ENCODE measurements at regions not wholly inside any gene's neighbourhood (a gene's known extent, or its start where the extent isn't known, plus 50 kb on each side); places are given as distances from the start of the nearest gene placed in this dataset.

GRCh38 chr12:125193376-125194152 lies 128.3 kb downstream of the AACS start:
- DNase-seq (ENCODE audit: low read depth) = no peak

- DNase-seq (ENCODE audit: low read depth) = no peak
Measured at GRCh38 chr12:125194163-125194773, 129.0 kb downstream of the AACS start.

GRCh38 chr12:125194987-125195386 lies 129.8 kb downstream of the AACS start:
- DNase-seq (ENCODE audit: low read depth) = no peak

- no peak for DNase-seq (ENCODE audit: low read depth)
Measured at GRCh38 chr12:125197326-125197725, 132.1 kb downstream of the AACS start.

- DNase-seq (ENCODE audit: low read depth) = no peak
Measured at GRCh38 chr12:125198652-125199051, 133.4 kb downstream of the AACS start.

- no peak for DNase-seq (ENCODE audit: low read depth)
Measured at GRCh38 chr12:125201090-125201489, 135.9 kb downstream of the AACS start.

- DNase-seq (ENCODE audit: low read depth) = no peak
Measured at GRCh38 chr12:125201940-125202339, 136.7 kb downstream of the AACS start.

GRCh38 chr12:125202421-125202820 lies 137.2 kb downstream of the AACS start:
- no peak for DNase-seq (ENCODE audit: low read depth)

- DNase-seq (ENCODE audit: low read depth) = no peak
Measured at GRCh38 chr12:125203145-125203765, 138.0 kb downstream of the AACS start.

GRCh38 chr12:125205386-125205785 lies 140.2 kb downstream of the AACS start:
- DNase-seq (ENCODE audit: low read depth) = no peak

- DNase-seq (ENCODE audit: low read depth) = no peak
Measured at GRCh38 chr12:125206711-125207110, 141.5 kb downstream of the AACS start.

GRCh38 chr12:125208334-125208733 lies 143.1 kb downstream of the AACS start:
- no peak for DNase-seq (ENCODE audit: low read depth)

- no peak for DNase-seq (ENCODE audit: low read depth)
Measured at GRCh38 chr12:125208942-125209341, 143.7 kb downstream of the AACS start.

GRCh38 chr12:125210104-125210755 lies 145.0 kb downstream of the AACS start:
- no peak for DNase-seq (ENCODE audit: low read depth)

GRCh38 chr12:125211464-125211863 lies 146.2 kb downstream of the AACS start:
- no peak for DNase-seq (ENCODE audit: low read depth)

GRCh38 chr12:125214289-125214688 lies 149.1 kb downstream of the AACS start:
- DNase-seq (ENCODE audit: low read depth) = no peak

GRCh38 chr12:125216756-125217155 lies 151.5 kb downstream of the AACS start:
- DNase-seq (ENCODE audit: low read depth) = no peak

GRCh38 chr12:125217308-125217707 lies 152.1 kb downstream of the AACS start:
- DNase-seq (ENCODE audit: low read depth) = no peak

- DNase-seq (ENCODE audit: low read depth) = no peak
Measured at GRCh38 chr12:125218952-125219351, 153.7 kb downstream of the AACS start.

GRCh38 chr12:125220404-125221273 lies 155.4 kb downstream of the AACS start:
- no peak for DNase-seq (ENCODE audit: low read depth)

- DNase-seq (ENCODE audit: low read depth) = no peak
Measured at GRCh38 chr12:125221602-125222001, 156.4 kb downstream of the AACS start.

GRCh38 chr12:125222876-125223275 lies 157.6 kb downstream of the AACS start:
- no peak for DNase-seq (ENCODE audit: low read depth)
